PC-3 (cell line): ENCODE measurements at regions not wholly inside any gene's neighbourhood (a gene's known extent, or its start where the extent isn't known, plus 50 kb on each side); places are given as distances from the start of the nearest gene placed in this dataset.

ENCODE experiments used
- CTCF ChIP-seq: fragments of 300-600 bp; sonication (generic); conservative IDR thresholded peaks from 2 replicates; pipeline ENCODE4 v1.5.1; 2017; ENCODE audit warnings: antibody characterized with exemption, low read depth, mild to moderate bottlenecking, low read length
- EZH2 ChIP-seq: fragments of 300-600 bp; sonication (generic); IDR thresholded peaks from one replicate; pipeline ENCODE4 v1.6.1; 2017; ENCODE audit warnings: antibody characterized with exemption, mild to moderate bottlenecking, low read length; ENCODE audit not compliant: unreplicated experiment
- EZH2phosphoT487 ChIP-seq: fragments of 300-600 bp; sonication (generic); IDR thresholded peaks from 2 replicates; pipeline ENCODE4 v1.6.1; 2018; ENCODE audit warnings: mild to moderate bottlenecking, antibody characterized with exemption, low read length, borderline replicate concordance

- TF ChIP-seq CTCF (no peak), EZH2phosphoT487 (no peak), EZH2 (no peak)
These were observed 177.9 kb upstream of the DPH6 start for GRCh38 chr15:35723852-35724251.
